Middle frontal gyrus (tissue), 1 donor: ENCODE measurements at regions not wholly inside any gene's neighbourhood (a gene's known extent, or its start where the extent isn't known, plus 50 kb on each side); places are given as distances from the start of the nearest gene placed in this dataset.
"Not testable (repeated sequence)": the region's sequence is repeated elsewhere in the genome, so short reads cannot be mapped to it uniquely, and the experiment has no call there.

Experiments used
- DNase-seq: peaks from one replicate; pipeline ENCODE4 v3.0.0-alpha.2; 2015; ENCODE audit warnings: low spot score; ENCODE audit errors: extremely low spot score

DNA sequence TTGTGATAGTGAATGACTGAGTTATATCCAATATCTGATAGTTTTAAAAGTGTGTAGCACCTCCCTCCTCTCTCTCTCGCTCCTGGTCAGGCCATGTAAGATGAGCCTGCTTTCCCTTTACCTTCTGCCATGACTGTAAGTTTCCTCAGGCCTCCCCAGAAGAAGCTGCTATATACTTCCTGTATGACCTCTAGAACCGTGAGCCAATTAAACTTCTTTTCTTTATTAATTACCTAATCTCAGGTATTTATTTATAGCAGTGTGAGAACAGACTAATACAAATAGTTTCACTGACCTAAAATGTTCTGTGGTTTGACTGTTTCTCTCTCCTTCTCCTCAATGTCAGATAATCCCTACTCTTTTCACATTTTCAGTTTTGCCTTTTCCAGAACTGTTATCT, 321.3 kb upstream of the MBL2 start:
- no peak for DNase-seq

DNA sequence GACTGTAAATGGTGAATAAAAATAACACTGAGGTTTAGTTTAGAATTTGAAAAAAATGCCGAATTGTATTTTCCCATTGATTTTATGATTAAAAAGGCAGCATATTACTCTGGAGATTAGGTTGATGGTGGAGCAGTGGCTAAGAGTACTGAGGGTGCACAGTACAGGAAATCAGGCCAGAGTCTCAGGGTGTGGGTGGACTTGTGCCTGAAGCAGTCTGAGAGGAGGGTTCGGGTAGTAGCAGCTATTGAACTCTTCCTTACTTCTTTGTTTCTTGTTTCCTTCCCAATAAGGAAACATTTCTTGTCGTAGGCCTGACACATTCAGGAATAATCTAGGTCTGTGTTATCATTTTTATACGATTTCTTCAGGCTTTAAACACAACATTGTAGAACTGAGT, 319.0 kb upstream of the MBL2 start:
- DNase-seq = no peak

DNA sequence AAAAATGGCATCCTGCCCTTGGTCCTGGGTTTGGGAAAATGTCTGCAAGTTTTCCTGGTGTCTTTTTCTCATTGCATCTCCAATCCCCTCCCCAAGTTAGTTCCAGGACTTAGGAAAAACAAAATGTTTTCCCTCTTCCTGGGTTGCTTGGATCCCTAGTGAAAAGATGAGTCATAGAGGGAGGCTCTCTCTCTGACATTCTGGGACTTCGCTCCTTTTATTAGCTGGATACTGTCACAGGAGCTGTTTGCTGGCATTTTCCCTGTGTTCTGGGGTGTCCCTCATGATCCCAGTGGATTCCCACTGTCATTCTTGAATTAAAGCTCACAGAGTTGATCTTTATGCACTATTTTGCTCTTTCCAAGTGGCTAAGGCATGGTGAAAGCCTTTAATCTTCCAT, 316.4 kb upstream of the MBL2 start:
- no peak for DNase-seq

DNA sequence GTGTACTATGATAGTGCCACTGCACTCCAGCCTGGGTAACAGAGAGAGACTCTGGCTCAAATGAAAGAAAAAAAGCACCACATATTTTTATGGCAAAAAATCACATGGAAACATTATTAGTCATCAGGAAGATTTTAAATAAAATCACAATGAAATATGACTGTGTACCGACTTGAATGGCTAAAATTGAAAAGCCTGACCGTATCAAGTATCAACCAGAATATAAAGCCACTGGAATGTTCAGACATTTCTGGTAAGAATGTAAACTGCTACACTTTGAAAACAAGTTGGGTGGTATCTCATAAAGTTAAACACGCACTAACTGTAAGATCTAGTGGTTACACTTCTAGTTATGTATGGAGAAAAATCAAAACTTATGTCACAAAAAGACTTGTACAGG, 306.7 kb upstream of the MBL2 start:
- no peak for DNase-seq

DNA sequence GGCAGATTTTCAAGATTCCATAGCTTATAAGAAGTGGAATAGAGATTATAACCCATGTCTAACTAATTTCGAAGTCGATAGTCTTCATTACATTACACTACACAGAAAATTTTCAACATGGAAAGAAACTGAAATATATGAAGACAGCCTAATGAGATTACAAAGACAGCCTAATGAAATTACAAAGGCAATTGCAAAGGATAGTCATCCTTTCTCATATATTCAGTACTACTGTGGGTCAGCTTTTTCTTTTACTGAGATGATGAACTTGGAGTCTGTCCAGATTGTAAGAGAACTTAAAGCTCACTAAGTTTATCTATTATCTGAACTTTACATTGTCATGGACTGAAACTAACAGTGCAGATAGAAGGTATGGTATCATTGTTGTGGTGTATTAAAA, 304.4 kb upstream of the MBL2 start:
- no peak for DNase-seq

DNA sequence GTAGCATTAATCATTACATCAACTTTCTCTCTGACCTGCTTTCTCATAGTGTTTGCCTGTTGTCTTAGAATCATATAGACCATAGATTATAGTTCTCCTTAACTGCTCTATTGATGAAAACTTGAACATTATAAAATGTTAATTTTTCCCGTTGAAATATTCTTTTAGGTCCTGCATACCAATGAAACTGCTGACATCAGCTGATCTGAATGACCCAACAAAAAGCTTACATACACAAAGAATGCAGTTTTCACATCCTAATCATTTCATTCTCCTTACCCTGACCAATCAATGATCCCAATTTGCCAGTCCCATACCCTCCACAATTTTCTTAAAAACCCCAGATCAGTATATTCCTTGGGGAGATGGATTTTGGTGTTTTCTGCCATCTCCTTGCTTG, 302.9 kb upstream of the MBL2 start:
- DNase-seq = no peak

DNA sequence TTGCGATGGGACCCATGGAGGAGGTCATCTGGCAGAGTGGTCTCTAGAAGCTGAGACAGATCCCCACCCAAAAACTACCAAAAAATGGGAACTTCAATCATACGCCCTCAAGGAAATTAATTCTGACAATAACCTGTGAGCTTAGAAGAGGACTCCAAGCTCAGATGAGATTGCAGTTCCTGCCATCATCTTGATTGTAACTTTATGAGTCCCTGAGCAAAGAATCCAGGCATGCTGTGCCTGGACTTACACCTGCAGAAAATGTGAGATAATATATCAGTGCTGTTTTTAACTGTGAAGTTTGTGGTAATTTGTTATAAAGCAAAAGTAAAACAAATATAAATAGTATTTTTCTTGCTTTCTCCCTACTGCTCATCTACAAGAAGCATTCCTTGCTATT, 299.6 kb upstream of the MBL2 start:
- no peak for DNase-seq

DNA sequence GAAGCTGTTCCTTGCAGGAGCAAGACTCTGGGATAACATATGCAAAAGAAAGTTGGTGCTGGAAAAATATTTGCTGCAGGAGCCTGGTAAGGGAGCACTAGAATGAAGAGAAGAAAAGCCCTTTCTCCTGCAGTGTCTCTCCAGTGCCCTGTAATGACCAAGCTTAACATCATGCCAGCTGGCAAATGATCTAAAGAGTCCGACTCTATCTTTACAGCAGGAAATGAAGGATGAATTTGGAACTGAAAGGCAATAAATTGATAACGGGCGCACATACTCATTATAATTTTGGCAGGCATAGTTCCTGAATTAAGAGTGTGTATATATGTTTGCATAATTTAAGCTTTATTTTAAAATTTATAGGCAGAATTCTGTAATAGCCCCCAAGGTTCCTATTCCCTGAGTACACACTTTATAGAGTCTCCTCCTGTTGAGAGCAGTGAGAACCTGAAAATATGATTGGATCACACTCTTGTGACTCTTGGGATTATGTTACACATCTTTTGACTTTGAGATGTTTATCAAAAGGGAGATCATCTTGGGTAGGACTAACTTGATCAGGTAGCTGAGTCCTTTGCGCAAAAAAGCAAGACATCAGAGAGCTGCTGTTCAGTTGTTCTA, 299.0 kb upstream of the MBL2 start:
- DNase-seq = no peak

DNA sequence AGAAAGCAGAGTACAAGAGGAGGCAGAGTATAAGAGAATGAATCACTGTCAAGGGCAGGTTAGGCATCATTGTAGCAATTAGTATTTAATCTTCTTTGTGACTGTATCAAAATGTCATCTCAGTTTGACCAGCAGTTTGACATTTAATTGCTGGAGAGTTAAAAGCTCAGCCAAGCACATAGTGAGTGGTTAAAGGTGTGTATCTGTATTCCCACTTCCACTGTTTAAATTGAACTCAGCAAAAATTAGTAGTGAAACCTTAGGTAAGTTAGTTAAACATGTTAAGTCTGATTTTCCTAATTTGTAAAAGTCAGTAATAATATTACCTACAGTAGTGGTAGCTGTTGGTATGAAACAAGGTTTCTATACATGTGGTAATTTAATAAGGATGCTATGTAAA, 296.4 kb upstream of the MBL2 start:
- DNase-seq = no peak

DNA sequence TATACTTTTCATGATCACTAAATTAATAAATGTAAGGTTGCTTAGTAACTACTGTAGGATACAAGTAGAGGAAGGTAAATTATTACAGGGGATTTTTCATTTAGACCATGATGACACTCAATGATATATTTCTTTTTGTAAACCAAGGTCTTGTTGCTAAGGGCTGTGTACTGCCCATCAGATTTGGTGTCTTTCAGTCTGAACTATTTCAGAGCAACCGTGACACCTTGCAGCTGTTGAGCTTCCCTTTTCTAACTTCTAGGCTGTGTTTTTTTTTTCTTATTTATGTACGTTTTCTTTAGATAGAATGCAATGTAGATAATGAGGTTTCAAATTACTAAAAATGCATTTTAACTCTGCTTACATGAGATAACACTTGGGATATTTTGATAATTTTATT, 292.0 kb upstream of the MBL2 start:
- no peak for DNase-seq

DNA sequence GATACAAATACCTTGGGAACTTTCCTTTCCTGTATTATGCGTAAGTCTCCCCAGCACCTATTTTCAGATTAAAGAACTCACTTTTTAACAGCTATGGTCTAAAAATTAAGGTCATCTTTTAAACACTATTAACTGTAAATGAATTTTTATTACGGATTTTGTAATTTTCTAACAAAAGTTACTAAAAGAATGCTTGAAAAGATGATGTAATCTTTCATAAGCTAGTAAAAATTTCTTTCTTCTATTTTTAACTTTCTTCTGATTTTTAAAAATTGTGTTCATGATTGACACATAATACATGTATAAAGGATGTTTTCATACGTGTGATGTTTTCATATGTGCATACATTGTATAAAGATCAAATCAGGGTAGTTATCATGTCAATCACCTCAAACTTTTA, 291.2 kb upstream of the MBL2 start:
- DNase-seq = no peak

DNA sequence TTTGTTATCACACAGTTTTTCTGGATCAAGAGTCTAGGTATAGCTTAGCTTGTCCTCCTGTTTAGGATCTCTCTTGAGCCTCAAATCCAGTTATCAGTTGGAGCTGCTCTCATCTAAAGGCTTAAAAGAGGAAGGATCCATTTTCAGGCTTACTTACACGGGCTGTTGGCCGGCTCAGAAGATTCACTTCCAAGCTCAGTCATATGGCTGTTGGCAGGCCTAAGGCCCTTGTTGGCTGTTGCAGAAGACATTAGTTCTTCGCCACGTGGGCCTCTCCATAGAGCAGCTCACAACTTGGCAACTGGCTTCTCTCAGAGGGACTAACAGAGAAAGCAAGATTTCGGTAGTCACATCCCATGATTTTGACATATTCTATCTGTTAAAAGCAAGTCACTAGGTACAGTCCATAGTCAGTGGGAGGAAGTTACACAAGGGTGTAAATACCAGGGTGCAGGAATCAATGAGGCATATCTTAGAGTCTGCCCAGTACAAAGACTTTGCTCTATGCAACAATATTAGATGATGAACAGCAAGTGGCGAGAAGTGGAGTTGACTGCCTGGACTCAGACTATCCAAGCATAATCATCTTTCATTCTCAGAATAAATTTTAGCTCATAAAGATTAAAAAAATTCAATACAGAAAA, 280.1 kb upstream of the MBL2 start:
- no peak for DNase-seq

DNA sequence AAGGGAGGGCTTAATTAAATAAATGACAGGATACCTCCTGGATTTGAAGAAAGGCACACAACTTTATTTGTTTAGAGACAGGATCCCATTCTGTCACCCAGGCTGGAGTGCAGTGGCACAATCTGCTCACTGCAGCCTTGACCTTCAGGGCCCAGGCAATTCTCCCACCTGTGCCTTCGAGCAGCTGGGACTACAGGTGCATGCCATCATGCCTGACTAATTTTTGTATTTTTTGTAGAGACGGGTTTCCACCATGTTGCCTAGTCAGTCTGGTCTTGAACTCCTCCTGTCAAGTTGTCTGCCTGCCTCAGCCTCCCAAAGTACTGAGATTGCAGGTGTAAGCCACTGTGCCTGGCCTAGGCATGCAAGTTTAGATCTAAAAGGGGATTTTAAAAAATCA, 272.7 kb upstream of the MBL2 start:
- DNase-seq = no peak

DNA sequence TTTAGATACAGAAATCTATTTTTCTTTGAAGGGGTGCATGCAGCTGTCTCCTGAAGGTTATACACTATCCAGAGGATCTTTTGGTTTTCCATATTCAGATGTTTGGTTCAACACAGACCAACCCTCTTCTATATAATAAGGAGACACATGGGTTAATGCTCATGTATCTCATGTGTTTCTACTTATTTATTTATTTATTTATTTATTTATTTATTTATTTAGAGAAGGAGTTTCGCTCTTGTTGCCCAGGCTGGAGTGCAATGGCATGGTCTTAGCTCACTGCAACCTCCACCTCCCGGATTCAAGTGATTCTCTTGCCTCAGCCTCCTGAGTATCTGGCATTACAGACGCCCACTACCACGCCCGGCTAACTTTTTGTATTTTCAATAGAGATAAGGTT, 263.2 kb upstream of the MBL2 start:
- DNase-seq = not testable (repeated sequence)

DNA sequence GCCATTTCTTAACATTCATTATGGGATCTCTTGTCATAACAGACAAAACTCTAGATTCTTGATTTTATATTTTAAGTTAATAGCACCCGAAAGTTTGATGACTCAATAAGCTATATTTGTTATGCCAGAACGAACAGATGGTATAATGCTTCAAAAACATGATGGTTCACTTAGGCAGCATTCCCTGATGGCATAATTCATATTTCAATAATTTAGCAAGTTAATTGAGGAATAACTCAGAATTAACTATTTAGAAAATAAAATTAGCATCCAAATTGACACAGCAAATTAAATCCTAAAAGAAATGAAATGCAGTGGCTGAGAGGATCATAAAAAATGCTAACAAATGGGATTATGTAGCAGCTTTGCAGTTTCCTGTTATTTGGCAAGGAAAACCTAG, 260.8 kb upstream of the MBL2 start:
- no peak for DNase-seq

DNA sequence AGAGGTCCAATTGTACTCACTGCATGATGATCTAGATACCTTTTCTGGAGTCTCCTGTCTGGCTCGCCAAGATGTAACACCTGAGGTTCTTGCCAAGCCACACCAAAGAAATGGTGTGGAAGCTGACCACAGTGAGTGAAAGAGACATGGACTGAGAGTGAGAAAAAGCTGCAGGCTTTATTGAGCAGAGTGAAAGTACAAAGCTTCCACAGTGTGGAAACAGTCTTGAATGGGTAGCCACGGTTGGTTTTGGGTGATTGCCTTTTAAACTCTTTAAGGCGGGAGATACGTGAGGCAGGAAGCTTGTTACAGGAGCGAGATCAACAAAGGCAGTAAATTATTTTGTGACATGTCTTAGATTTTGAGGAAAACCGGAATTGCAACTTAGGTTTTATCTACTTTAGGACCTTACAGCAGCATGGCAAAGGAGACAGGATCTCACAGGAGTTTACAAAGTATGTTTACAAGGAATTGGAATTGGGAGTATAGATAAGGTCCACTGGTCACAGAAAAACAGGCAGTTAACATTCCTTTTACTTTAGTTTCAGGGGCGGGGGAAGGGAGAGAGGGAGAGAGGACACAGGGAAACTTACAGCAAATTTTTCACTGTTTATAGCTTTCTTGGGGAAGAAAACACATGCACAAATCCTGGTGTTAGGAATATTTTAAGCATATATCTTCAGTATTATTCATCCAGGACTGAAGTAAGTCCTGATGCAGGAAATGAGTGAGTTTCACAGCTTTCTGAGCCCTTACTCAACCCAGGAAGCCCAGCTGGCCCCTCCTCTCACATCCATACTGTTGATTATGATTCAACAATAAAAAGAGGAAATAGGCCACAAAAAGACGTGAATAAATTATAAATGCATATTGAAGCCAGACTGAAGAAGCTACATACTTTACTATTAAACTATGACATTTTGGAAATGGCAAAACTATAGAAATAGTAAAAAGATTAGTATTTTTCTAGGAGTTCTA, 257.6 kb upstream of the MBL2 start:
- not testable (repeated sequence) for DNase-seq

DNA sequence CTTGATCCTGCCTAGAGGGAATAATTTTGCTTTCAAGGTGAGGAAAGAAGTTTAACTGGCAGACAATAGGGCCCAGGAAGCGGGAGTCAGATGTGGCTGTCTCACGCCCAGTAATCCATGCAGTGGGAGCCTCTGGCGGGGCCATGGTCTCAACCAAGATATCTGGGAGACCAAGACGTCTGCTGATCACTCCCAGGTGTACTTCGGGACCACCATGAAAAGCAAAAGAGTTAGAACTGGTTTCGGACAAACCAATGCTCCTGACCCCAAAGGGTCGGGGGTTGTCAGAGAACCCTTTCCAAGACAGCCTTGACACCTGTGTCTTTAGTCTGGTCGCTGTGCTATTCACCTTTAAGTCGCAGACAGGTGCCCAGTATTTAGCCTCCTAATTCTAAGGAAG, 256.9 kb upstream of the MBL2 start:
- no peak for DNase-seq

DNA sequence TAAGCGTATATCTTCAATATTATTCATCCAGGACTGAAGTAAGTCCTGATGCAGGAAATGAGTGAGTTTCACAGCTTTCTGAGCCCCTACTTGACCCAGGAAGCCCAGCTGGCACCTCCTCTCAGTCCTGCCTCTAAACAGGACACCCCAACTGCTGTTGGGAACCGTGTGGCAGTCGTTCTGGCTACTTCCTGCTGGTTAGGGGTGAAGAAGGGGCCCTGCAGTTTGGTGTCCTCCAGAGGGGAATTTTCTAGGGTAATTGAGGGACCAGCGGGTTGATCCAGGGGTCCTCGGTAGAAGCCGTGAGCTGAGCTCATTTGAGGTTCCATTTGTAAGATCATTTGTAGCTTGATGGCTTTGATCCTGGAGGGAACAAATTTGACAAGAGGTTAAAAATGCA, 253.2 kb upstream of the MBL2 start:
- DNase-seq = not testable (repeated sequence)

DNA sequence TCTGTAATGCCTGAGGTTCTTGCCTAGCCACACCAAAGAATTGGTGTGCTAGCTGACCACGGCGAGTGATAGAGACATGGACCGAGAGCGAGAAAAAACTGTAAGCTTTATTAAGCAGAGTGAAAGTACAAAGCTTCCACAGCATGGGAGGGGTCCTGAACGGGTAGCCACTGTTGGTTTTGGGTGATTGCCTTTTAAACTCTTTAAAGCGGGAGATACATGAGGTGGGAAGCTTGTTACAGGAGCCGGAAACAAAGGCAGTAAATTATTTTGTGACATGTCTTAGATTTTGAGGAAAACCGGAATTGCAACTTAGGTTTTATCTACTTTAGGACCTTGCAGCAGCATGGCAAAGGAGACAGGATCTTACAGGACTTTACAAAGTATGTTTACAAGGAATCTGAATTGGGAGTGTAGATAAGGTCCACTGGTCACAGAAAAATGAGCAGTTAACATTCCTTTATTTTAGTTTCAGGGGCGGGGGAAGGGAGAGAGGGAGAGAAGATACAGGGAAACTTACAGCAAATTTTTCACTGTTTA, 252.7 kb upstream of the MBL2 start:
- DNase-seq = no peak

DNA sequence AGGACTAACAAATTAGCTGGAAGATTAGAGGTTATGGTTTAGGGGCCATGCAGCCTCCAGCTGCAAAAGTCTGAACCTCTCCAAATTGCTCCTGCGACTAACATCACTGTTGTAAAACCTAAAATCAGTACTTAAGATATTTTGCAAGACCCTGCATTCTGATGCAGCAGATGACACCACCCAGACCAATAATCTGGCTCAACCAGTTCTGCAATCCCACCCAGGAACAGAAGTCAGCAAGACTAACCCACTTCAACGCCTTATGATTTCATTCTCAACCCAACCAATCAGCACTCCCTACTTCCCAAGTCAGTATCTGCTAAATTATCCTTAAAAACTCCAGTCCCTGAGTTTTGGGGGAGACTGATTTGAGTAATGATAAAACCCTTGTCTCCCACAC, 250.8 kb upstream of the MBL2 start:
- no peak for DNase-seq

DNA sequence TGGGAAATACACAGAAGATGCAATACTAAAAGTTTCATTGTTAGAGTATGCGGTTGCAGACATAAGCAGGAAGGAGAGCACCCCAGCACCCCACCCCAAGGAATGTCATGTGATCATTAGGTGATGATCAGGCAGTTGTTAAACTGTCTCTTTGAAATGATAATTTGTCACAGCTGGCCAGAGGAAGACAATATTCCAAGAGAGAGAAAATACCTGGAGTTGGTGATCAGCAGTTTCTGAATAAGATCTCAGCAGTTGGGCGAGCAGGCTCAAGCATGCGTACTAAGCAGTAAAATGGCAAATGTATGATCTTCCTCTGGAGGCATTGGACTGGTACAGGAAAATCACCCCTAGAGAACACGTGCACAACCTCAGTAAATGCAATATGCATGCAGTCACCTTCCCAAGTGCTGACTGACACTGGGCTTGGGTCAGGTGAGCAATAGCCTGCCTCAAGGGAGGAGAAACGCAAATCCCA, 250.1 kb upstream of the MBL2 start:
- no peak for DNase-seq

DNA sequence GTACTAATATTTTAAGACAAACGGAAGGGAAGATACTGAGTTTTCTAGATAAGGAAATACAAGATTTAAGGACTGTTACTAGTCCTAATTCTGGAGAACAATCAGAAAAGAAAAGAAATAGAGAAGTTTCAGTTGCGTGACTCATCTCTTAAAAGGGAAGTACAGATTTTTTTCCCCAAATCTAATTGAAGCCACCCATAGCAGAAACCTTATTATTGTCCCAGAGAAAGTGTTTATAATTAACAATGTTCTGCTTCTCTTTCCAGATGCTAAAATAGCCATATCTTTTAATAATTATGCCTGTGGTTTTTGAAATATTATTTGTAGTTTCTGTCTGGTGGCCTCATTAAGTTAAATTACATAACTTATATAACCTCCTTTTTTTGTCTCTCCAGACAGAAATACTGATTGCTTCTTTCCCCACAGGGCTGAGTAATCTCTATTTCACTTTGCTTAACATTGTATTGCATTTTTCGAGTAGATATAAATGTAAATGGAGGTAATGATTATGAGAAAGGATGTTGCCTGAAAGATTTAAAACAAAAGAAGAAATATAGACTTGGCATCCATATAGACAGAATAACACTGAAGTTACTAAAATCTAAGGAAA, 240.7 kb upstream of the MBL2 start:
- no peak for DNase-seq
